22Rv1 (cell line): ENCODE measurements at regions not wholly inside any gene's neighbourhood (a gene's known extent, or its start where the extent isn't known, plus 50 kb on each side); places are given as distances from the start of the nearest gene placed in this dataset.

Experiments
- H3K27ac ChIP-seq: fragments of 450-650 bp; 2 replicates; pipeline ENCODE4 v1.5.1; 2017
- ZFX ChIP-seq: fragments of 450-650 bp; IDR thresholded peaks from 2 replicates; pipeline ENCODE4 v1.6.1; 2017; ENCODE audit warnings: antibody characterized with exemption, borderline replicate concordance
- TF ChIP-seq, protein P1 (sequence below): fragments of 450-650 bp; IDR thresholded peaks from 2 replicates; pipeline ENCODE4 v1.5.1; 2017; ENCODE audit warnings: mild to moderate bottlenecking

DNA sequence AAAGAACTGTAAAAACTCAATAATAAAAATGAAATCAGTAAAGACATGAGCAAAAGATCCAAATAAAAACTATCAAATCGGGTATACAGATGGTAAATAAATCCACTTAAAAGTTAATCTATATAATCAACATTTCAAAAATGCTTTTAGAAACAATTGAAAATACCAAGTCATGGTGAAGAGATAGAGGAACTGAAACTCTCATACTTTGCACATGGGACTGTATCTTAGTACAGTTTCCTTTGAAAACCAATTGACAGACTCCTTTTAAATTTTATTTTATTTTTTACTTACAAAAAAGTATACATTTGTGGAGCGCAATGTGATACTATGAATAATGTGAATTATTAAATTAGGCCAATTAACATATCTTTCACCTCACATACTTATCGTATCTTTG is 98.6 kb upstream of the FAR2 start:
- TF ChIP-seq, protein P1, sequence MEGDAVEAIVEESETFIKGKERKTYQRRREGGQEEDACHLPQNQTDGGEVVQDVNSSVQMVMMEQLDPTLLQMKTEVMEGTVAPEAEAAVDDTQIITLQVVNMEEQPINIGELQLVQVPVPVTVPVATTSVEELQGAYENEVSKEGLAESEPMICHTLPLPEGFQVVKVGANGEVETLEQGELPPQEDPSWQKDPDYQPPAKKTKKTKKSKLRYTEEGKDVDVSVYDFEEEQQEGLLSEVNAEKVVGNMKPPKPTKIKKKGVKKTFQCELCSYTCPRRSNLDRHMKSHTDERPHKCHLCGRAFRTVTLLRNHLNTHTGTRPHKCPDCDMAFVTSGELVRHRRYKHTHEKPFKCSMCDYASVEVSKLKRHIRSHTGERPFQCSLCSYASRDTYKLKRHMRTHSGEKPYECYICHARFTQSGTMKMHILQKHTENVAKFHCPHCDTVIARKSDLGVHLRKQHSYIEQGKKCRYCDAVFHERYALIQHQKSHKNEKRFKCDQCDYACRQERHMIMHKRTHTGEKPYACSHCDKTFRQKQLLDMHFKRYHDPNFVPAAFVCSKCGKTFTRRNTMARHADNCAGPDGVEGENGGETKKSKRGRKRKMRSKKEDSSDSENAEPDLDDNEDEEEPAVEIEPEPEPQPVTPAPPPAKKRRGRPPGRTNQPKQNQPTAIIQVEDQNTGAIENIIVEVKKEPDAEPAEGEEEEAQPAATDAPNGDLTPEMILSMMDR = no peak
- no peak for TF ChIP-seq ZFX
- H3K27ac ChIP-seq = no peak overlapping the region

- TF ChIP-seq ZFX = no peak
- TF ChIP-seq, protein P1 = no peak
- no peak overlapping the region for H3K27ac ChIP-seq
Measured at GRCh38 chr12:29051221-29051620, 97.9 kb upstream of the FAR2 start.

- no peak overlapping the region for H3K27ac ChIP-seq
Measured at GRCh38 chr12:29053567-29053966, 95.5 kb upstream of the FAR2 start.

GRCh38 chr12:29054858-29055663 is 94.0 kb upstream of the FAR2 start:
- no peak for TF ChIP-seq ZFX
- TF ChIP-seq, protein P1 = no peak
- H3K27ac ChIP-seq = no peak overlapping the region

More at GRCh38 chr12:29053567-29053966, 95.5 kb upstream of the FAR2 start:
- no peak for TF ChIP-seq ZFX
- TF ChIP-seq, protein P1 = no peak

DNA sequence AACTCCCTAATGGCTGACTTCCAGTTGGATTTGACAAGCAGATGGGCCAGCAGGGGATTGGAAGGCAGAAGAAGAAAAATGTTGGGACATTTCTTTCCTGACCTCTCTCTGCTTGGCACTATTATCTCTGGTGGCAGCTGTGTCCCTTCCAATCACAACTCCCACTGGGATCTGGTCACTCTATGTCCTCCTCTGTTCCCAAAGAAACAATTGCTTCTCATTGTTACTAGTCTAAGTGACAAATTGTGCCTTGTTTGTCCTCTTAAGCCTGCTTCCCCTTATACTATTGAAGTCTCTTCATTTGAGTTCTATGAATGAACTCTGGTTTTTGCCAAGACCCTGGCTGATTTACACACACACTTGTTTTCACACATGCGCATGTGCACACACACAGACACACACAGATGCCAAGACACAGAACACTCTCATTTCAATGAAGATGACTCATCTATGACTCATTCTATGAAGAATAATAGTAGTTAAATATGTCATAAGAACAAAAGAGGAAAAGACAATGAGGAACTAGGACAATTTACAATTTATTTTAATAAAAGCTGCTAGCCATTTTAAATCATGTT is 83.0 kb upstream of the FAR2 start:
- TF ChIP-seq, protein P1 = no peak
- TF ChIP-seq ZFX = no peak
- H3K27ac ChIP-seq = no peak overlapping the region

- H3K27ac ChIP-seq = no peak overlapping the region
- TF ChIP-seq, protein P1 = no peak
- TF ChIP-seq ZFX = no peak
Measured at GRCh38 chr12:29067430-29067829, 81.6 kb upstream of the FAR2 start.

DNA sequence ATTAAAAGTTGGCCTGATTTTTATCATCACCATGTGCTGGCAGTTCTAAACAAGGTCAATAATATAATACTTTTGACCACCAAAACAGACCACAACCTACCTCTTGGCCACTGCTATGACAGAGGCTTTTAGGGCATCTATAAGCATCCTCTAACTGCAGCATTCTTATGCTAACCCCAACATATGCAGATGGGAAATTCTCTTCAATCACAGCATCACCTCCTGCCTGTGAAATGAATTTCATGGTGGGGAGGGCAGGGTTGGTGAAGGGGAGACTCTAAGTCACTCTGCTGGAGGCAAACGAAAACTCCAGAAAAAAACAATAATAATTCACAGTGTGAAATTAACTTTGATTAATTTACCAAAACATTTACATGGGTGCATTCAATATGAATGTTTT is 78.8 kb upstream of the FAR2 start:
- H3K27ac ChIP-seq = no peak overlapping the region
- no peak for TF ChIP-seq ZFX
- TF ChIP-seq, protein P1 = no peak
